ENCODE measurements at regions not wholly inside any gene's neighbourhood (a gene's known extent, or its start where the extent isn't known, plus 50 kb on each side); places are given as distances from the start of the nearest gene placed in this dataset.
A peak's percentile ranks its signal among the peaks of the same experiment; 100 is the strongest.

GRCh38 chr10:55367555-55367954, 566.5 kb upstream of the PCDH15 start:
- no peak for DNase-seq

- no peak for DNase-seq
Measured at GRCh38 chr10:55358539-55358938, 557.5 kb upstream of the PCDH15 start.

GRCh38 chr10:55353414-55353813, 552.4 kb upstream of the PCDH15 start:
- no peak for DNase-seq

GRCh38 chr10:55351431-55351830, 550.4 kb upstream of the PCDH15 start:
- no peak for DNase-seq

- DNase-seq, result no peak
Measured at GRCh38 chr10:55348534-55348933, 547.5 kb upstream of the PCDH15 start.

- DNase-seq, result no peak
Measured at GRCh38 chr10:55330486-55330885, 529.5 kb upstream of the PCDH15 start.

GRCh38 chr10:55329796-55330195, 528.8 kb upstream of the PCDH15 start:
- no peak for DNase-seq

- no peak for DNase-seq
Measured at GRCh38 chr10:55320187-55320700, 519.2 kb upstream of the PCDH15 start.

DNA sequence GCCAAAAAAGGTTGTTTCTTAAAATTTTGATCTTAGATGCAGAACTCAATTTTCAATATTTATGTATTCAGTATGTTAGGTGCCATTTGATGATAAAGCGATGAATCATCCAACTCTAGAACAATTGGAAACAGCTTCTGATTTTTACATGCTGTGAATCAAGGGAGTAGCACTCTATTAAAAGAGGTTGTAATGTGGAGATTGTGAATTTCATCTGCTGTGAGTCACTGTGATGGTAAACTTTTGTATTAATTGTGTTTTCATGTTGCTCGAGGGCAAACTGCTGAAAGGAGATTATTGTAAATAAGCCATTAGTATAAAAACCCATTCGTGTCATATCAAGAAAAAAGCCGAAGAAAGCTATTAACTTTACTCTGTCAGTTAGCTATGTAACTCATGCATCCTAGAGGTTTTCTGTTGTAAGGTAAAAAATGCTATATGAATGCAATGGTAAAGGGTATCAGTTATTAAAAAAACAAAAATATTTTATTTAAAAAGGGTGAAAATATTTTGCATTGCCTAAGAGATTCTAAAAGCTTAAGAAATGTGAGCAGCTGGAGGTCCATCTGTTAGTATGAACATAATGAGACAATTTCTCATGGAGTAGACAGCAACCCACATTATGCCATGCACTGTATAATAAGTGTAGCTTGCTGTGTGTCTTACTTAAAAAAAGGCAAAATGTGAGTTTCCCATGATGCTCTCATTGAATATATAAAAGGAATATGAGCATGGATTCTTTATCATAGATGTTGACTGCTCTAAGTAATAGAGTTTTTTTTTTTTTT, 511.0 kb upstream of the PCDH15 start:
- DNase-seq, result no peak

- no peak for DNase-seq
Measured at GRCh38 chr10:55310143-55310542, 509.1 kb upstream of the PCDH15 start.

GRCh38 chr10:55305285-55305684, 504.3 kb upstream of the PCDH15 start:
- DNase-seq, result no peak

DNA sequence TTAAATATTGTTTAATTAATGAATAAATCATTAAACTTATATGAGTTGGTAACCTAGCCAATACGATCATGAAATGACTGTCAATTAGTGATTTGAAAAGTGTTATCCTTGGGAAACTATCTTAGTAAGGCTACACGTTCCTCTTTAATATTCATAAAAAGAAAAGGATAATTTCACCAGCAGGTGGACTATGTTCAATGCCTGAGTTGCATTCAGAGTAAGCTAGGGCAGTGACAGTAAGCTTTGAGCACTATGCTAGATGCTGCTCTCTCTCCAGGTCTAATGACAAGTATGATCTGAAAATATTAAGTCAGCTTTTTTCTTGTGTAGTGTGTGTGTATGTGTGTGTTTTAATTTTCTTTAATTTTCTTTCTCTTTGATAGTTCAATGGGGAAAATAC, 486.3 kb upstream of the PCDH15 start:
- DNase-seq, result peak; percentile 8

GRCh38 chr10:55283031-55283430, 482.0 kb upstream of the PCDH15 start:
- no peak for DNase-seq

- no peak for DNase-seq
Measured at GRCh38 chr10:55280696-55281095, 479.7 kb upstream of the PCDH15 start.

DNA sequence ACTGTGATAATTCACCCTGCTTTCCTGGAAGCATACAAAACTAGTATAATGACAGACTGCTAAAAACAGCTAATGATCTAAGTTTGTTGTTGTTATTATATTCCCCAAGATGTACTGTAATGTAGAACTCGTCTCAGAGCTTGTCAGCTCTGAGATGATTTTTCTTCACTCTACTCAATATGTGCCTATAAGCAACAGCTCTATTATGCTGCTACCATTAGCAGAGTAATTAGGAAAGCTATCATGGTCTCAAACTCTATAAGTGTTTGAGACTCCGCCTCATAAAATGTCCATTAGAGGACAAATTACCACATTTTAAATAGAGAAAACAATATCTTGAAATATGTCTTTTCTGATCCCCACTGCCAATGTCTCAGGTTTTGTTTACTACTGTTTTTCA, 476.5 kb upstream of the PCDH15 start:
- DNase-seq, result no peak

DNA sequence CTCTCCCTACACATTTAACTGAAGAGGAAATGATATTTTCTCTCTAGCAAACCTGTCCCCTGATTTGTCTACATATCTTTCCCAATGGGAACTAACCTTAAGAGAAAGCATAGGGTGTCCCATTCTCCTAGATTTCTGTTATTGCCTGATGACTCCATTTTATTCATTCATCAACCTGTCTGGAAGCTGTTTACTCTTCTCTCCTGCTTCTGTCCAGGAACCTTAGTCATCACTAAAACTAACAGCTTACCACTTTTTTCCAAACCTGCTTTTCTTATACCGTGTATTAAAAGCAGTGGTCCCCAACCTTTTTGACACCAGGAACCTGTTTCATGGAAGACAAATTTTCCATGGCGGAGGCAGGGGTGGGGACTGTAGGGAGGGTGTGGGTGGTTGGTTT, 473.3 kb upstream of the PCDH15 start:
- DNase-seq, result no peak

- DNase-seq, result no peak
Measured at GRCh38 chr10:55273946-55274345, 472.9 kb upstream of the PCDH15 start.

- DNase-seq, result no peak
Measured at GRCh38 chr10:55272886-55273285, 471.9 kb upstream of the PCDH15 start.

DNA sequence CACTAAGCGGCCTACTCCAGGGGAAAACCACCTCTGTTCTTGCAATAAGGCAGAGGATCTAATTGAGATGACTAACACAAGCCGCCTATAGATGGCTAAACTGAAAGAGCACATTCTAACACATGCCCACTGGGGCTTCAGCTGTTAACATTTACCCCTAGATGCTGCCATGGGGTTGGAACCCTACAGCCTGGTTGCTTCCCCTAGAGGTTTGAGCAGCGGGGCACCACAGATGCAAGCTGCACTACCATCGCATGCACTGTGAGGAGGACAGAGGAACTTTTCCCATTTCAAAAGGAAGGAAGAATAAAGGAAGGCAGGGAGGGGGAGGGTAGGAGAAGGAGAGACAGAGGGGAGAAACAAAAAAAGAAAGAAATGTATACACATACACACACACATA, 465.8 kb upstream of the PCDH15 start:
- no peak for DNase-seq

GRCh38 chr10:55263327-55263726, 462.3 kb upstream of the PCDH15 start:
- no peak for DNase-seq

GRCh38 chr10:55242544-55242943, 441.5 kb upstream of the PCDH15 start:
- no peak for DNase-seq

DNA sequence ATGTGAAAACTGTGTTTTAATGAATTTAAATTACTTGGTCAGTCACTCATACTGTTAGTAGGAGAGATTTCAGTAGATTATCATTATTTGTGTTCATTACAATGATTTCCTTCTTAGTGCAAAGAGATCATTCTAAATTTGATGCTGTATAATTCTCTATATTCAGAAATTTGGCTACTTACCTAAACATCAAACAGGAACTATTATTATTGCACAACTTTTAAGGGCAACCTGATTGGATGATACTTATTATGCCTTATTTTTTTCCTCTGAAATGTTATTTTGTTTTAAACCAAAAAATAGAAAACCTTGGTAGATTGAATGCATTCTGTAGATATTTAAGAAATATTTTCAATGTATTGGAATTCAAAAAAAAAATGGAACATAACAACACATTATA, 436.4 kb upstream of the PCDH15 start:
- DNase-seq, result no peak

DNA sequence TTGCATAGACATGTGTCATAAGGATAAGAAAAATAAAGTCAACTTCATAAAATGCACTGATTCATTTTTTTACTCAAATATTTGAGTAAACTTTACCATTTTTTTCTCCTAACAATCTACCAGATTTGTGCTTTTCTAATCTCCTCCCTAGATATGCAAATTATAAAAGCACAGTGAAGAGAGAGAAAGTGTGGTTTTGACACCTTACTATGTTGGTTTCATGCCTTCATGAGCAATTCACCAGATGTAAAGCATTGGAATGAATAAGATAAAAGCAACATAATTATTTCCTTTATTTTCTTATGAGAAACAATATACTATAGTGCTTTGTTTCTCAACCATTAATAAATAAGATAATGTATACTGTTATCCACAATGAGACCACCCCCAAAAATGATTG, 432.5 kb upstream of the PCDH15 start:
- no peak for DNase-seq

DNA sequence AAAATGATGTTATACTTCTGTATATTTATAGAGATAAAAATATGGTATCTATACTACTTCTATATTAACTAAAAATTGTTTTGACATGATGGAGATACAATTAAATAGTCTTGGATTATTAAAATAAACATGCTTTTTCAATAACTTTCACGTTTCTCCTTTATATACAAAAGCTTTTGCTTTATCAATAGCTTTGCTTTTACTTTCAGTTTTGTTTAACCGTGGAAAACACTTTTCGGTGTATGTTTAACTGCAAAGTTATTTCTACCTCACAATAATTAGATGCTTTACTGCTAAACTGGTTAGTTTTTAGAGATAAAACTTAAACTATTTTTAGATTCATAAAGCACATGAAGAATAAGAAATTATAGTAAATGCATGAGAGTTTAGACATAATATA, 432.1 kb upstream of the PCDH15 start:
- DNase-seq, result no peak

DNA sequence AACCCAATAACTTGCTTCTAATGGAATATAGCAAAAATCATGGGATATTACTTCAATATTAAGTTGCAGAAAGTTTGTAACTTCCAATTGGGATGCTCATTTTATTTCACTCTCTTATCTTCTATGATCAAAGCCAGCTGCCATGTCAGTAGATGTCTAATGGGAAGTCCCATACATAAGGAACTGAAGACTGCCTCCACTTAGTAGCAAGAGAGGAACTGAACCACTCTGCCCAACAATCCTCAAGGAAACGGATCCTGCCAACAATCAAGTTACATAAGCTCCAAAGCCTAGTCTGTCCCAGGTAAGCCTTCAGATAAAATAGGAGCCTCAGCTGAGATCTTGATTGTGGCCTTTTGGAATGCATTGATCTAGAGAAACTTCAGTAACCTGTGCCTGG, 431.5 kb upstream of the PCDH15 start:
- no peak for DNase-seq
